ENCODE measurements at regions not wholly inside any gene's neighbourhood (a gene's known extent, or its start where the extent isn't known, plus 50 kb on each side); places are given as distances from the start of the nearest gene placed in this dataset.

GRCh38 chr2:2557475-2557874 lies 226.4 kb upstream of the MYT1L start:
- no peak for DNase-seq

- DNase-seq = no peak
These were observed 219.8 kb upstream of the MYT1L start for GRCh38 chr2:2550856-2551255.

- no peak for DNase-seq
These were observed 216.8 kb upstream of the MYT1L start for GRCh38 chr2:2547911-2548310.

DNA sequence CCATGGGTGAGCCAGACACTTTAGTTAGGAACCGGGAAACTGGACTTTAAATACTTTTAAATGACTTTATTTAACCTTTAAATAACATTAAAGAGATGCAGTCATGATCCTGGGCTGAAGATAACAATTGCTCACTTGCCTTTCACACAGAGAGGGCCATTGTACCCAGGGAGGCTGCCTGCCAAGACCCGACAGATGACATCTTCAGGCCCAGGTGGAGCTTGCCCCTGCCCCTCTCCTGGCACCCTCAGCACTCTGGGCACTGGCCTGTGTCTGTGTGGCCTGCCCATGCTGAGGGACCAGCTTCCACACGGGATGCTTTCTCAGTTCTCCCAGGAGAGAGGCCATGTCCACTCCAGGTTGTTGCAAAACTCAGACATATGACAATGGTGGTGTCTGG lies 216.4 kb upstream of the MYT1L start:
- no peak for DNase-seq

GRCh38 chr2:2546046-2546445 lies 215.0 kb upstream of the MYT1L start:
- DNase-seq = no peak

- no peak for DNase-seq
These were observed 212.0 kb upstream of the MYT1L start for GRCh38 chr2:2542966-2543611.

- no peak for DNase-seq
These were observed 211.2 kb upstream of the MYT1L start for GRCh38 chr2:2542316-2542715.

DNA sequence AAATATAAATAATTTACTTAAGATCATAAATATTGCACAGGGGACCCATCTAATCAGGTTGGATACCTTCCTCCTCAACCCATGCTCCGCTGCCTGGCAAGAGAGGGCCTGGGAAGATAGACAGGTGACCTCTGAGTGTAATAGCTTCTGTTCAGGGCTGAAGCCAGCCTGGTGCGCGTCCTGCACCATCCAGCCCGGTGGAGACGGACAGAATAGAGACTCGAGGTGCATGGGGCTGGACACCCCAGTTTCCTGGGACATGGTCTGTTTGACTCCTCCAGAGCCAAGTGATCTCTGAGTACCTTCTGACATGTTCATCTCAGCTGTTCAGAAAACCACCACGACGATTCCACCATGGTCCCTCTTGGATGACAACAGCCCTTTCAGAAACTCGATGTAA lies 209.3 kb upstream of the MYT1L start:
- no peak for DNase-seq

- no peak for DNase-seq
These were observed 205.5 kb upstream of the MYT1L start for GRCh38 chr2:2536416-2537056.

DNA sequence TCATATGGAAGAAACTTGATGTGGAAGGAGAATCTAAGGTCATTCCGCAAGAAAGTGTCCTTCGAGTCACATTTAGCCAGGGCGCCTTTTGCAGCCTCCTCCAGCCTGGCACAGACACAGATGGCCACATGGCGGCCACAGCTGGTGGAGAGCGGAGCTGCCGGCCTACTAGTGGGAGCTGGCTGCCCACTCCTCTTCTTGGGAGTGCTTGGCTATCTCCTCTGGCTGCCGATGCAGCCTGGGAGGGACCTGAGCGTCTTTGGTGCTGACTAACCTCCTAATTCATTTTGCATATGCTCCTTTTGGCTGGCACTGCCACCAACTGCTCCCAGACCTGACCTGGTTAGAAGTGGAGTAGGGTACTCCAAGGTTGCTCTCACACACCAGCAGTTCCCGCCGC lies 199.3 kb upstream of the MYT1L start:
- no peak for DNase-seq

DNA sequence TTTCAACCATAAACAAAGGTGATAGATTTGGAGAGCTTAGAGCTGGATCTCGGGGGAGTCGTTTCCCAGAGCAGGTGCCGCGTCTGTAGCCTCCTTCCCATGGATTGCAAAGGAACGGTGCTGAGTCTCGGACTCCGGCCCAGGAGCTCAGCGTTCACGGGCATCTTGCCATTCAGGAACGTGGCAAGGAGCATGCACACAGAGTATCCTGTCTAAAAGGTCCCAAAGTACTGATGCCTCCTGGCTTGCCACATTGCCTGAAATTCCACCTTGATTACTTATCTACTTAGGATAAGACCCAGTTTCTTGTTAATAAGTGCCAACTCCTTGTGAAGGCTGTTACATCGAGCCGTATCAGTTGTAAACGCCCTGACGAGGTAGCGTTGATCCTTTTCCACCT lies 197.8 kb upstream of the MYT1L start:
- DNase-seq = no peak

DNA sequence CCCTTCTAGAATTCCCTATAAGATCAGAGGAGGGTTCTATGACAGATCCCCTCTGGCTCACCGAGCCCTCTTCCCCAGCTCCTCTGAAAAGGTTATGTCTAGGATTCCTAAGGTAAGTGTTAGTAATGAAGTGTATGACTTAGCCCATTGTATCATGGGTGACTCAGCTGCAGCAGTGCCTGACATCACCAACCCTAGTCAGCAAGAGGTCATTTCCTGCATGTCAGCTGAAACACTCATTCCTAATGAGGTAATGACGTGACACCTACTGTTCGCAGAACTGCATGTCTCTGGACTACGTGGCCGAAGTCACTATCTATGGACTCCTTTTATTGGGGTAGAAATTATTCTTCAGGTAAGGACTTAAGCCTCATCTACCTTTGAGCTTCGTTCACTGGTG lies 196.1 kb upstream of the MYT1L start:
- DNase-seq = no peak

- DNase-seq = no peak
These were observed 193.4 kb upstream of the MYT1L start for GRCh38 chr2:2524348-2524941.

DNA sequence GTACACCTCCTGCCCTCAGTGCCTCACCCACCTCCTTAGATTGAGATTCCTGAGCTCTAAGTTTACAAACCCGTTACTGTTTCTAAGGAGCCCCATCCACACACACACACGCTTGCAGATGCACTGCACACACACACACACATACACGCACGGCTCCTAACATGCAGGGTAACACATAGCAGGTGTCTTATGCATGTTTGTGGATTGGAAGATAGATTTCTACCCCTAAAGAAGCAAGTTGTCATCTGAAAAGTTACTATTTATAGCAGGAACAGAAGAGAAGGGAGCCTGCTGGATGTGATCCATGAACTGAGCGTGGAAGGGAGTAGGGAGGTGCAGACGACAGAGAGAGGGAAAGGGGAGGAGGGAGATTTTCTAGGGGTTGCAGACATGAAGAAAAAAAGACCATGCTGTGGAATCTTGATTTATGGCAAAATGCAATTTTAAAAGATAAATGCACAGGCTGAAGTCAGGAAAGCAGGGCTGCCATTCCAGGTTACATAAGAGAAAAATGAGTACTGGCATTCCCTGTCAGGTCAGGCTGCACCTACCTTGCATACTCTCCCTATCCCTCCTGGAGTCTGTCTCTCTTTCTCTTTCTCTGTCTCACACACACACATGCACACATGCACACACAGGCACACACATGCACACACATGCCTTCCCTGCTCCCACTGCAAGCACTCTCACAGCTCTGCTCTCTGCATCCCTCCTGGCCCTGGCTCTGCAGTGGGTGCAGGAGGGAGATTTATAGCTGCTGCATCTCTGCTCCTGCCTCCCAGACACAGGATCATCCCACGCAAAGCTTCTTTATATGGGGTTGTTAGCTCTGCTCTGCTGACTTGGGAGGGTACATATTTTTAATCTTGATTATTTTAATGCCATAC lies 192.6 kb upstream of the MYT1L start:
- no peak for DNase-seq

DNA sequence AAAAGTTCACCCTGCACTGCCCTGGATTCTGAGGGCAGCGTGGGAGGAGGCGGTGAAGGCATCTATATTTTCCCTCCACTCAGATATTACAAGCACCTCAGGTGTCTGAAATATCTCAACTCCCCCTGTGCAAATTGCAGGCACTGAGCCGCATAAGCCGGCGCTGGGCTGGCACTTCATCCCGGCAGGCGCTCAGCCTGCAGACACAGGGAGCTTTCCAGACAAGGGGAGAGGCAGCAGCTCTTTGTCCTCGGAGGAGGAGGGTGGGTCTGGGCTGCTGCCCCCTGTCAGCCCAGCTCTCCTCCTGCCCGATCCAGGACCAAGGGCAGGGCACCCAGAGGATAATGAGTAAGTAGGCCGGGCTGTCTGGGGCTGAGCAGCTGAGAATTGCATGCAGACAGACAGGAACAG lies 189.3 kb upstream of the MYT1L start:
- no peak for DNase-seq

- DNase-seq = no peak
These were observed 188.3 kb upstream of the MYT1L start for GRCh38 chr2:2519381-2519780.

DNA sequence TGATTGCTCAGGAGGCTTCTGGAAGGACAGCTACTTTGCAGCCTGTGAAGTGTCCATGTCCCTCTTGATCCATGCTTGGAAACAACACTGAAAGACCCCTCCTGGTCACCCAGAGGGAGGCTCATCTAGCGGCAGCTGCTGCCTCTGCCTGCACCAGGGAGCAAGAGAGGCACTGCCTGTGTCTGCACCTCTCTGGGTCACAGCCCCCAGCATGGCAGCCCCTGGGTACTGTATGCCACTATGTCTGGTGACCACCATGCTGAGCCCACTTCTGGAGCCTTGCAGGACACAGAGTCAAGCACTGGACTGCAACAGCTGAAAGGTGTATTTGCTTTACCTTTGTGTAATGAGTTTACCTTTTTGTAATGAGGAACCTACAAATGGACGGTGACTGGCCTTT lies 186.3 kb upstream of the MYT1L start:
- no peak for DNase-seq

GRCh38 chr2:2516386-2516785 lies 185.3 kb upstream of the MYT1L start:
- no peak for DNase-seq

DNA sequence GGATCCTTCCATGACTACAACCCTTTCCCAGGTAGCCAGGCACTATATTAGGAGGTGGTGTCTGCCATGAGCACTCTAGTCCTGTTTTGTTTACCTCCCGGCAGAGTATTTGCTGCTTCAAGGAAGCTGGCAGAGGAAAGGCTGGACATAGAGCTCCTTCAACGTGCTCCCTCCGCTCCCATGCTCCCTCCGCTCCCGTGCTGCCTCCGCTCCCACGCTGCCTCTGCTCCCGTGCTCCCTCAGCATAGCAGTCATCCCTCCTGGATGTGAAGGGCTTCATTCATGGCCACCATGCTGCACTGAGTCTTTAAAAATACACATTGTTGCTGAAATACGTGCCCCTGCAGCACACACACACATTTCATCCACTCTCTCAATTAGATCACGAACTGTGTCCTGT lies 181.9 kb upstream of the MYT1L start:
- no peak for DNase-seq

DNA sequence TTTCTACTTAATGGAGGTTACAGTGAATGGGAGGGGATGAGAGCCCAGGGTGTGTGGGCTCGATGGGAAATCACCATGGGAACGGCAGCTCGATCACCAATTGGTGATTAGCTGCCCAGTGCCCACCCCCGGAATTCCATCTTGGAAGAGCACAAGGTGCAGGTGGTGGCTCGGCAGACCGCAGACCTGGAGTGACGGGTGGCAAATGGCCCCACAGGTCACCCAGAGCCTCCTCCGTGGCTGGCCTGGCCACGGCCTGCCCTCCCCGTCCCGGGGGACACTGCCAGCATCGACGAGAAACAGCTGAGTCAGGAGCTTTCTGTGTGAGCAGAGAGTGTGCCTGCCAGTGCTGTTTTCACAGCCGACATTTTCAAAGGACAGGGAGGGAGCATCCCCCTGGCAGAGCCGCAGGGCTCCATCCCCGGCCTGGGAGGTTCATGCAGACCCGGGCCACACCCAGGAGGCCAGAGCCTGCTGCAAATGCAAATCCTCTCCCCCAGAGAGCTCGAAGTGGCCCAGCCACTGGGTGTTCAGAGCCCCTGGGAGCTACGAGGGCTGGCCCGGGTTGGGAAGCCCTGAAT lies 176.4 kb upstream of the MYT1L start:
- DNase-seq = no peak

GRCh38 chr2:2506536-2506935 lies 175.5 kb upstream of the MYT1L start:
- DNase-seq = no peak

DNA sequence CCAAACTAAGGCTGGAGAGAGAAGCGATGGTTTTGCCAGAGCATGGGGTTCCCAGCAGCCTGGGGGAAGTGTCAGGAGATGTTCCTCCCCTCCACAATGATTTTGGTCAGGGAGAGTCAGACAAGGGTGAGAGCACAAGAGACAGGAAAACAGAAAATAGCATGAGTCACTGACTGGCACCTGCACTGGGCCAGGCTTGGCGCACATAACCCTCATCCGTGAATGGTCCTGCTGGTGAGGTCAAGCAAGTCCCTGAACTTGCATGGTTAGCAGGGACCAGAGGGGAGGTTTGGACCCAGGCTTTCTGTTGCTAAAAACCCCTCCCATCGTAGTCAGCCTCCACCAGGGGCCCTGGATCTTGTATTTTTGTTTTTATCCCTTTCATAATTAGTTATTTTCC lies 174.5 kb upstream of the MYT1L start:
- no peak for DNase-seq

- no peak for DNase-seq
These were observed 172.9 kb upstream of the MYT1L start for GRCh38 chr2:2503864-2504418.

Data from stimulated activated CD4-positive, alpha-beta T cell treated with anti-CD3 and anti-CD28 coated beads, Interleukin-12 subunit alpha, Interleukin-12 subunit beta, amount 100 ng/mL, for 4 hours (primary cell).